ENCODE measurements at regions not wholly inside any gene's neighbourhood (a gene's known extent, or its start where the extent isn't known, plus 50 kb on each side); places are given as distances from the start of the nearest gene placed in this dataset.

- TF ChIP-seq CTCF (IDR thresholded peaks at IDR 0.05; ENCODE audit: insufficient read depth, low read length, poor library complexity, severe bottlenecking): no peak
- H3K36me3 ChIP-seq (ENCODE audit: control insufficient read depth, insufficient read depth, low read length): no peaks in the 10 kb centered on the region
- no peaks in the 10 kb centered on the region for H3K27me3 ChIP-seq (replicated peaks; ENCODE audit: control insufficient read depth, insufficient read depth, low read length)
- H3K4me3 ChIP-seq (replicated peaks; ENCODE audit: low read depth, low read length): no peak overlapping the region
- DNase-seq (ENCODE audit: extremely low read depth, insufficient read length): no peak
Measured at GRCh38 chr2:47996808-47997207, 90.5 kb upstream of the FBXO11 start.

- Histone ChIP-seq H3K36me3 (ENCODE audit: control insufficient read depth, insufficient read depth, low read length) (no peaks in the 10 kb centered on the region), H3K4me3 (replicated peaks; ENCODE audit: low read depth, low read length) (no peak overlapping the region)
- no peak for TF ChIP-seq CTCF (IDR thresholded peaks at IDR 0.05; ENCODE audit: insufficient read depth, low read length, poor library complexity, severe bottlenecking)
Measured at GRCh38 chr2:47999512-47999911, 93.2 kb upstream of the FBXO11 start.

GRCh38 chr2:48001498-48001897 lies 95.2 kb upstream of the FBXO11 start:
- no peak for DNase-seq (ENCODE audit: extremely low read depth, insufficient read length)
- Histone ChIP-seq H3K27me3 (replicated peaks; ENCODE audit: control insufficient read depth, insufficient read depth, low read length) (no peaks in the 10 kb centered on the region), H3K36me3 (ENCODE audit: control insufficient read depth, insufficient read depth, low read length) (no peaks in the 10 kb centered on the region), H3K4me3 (replicated peaks; ENCODE audit: low read depth, low read length) (no peak overlapping the region)
- TF ChIP-seq CTCF (IDR thresholded peaks at IDR 0.05; ENCODE audit: insufficient read depth, low read length, poor library complexity, severe bottlenecking): no peak

More at GRCh38 chr2:47999512-47999911, 93.2 kb upstream of the FBXO11 start:
- DNase-seq (ENCODE audit: extremely low read depth, insufficient read length): no peak
- H3K27me3 ChIP-seq (replicated peaks; ENCODE audit: control insufficient read depth, insufficient read depth, low read length): no peaks in the 10 kb centered on the region

- no peak for TF ChIP-seq CTCF (IDR thresholded peaks at IDR 0.05; ENCODE audit: insufficient read depth, low read length, poor library complexity, severe bottlenecking)
- DNase-seq (ENCODE audit: extremely low read depth, insufficient read length): no peak
Measured at GRCh38 chr2:48006094-48006493, 99.8 kb upstream of the FBXO11 start.

GRCh38 chr2:48007699-48008268 lies 101.5 kb upstream of the FBXO11 start:
- DNase-seq (ENCODE audit: extremely low read depth, insufficient read length): no peak
- Histone ChIP-seq H3K36me3 (ENCODE audit: control insufficient read depth, insufficient read depth, low read length) (no peaks in the 10 kb centered on the region), H3K27me3 (replicated peaks; ENCODE audit: control insufficient read depth, insufficient read depth, low read length) (no peaks in the 10 kb centered on the region), H3K4me3 (replicated peaks; ENCODE audit: low read depth, low read length) (no peak overlapping the region)
- no peak for TF ChIP-seq CTCF (IDR thresholded peaks at IDR 0.05; ENCODE audit: insufficient read depth, low read length, poor library complexity, severe bottlenecking)

More at GRCh38 chr2:48006094-48006493, 99.8 kb upstream of the FBXO11 start:
- no peak overlapping the region for H3K4me3 ChIP-seq (replicated peaks; ENCODE audit: low read depth, low read length)
- H3K36me3 ChIP-seq (ENCODE audit: control insufficient read depth, insufficient read depth, low read length): no peaks in the 10 kb centered on the region
- H3K27me3 ChIP-seq (replicated peaks; ENCODE audit: control insufficient read depth, insufficient read depth, low read length): no peaks in the 10 kb centered on the region

GRCh38 chr2:48009256-48009655 lies 103.0 kb upstream of the FBXO11 start:
- no peak for DNase-seq (ENCODE audit: extremely low read depth, insufficient read length)
- H3K36me3 ChIP-seq (ENCODE audit: control insufficient read depth, insufficient read depth, low read length): no peaks in the 10 kb centered on the region
- no peak for TF ChIP-seq CTCF (IDR thresholded peaks at IDR 0.05; ENCODE audit: insufficient read depth, low read length, poor library complexity, severe bottlenecking)
- H3K27me3 ChIP-seq (replicated peaks; ENCODE audit: control insufficient read depth, insufficient read depth, low read length): no peaks in the 10 kb centered on the region
- H3K4me3 ChIP-seq (replicated peaks; ENCODE audit: low read depth, low read length): no peak overlapping the region
